ENCODE measurements at regions not wholly inside any gene's neighbourhood (a gene's known extent, or its start where the extent isn't known, plus 50 kb on each side); places are given as distances from the start of the nearest gene placed in this dataset.

DNA sequence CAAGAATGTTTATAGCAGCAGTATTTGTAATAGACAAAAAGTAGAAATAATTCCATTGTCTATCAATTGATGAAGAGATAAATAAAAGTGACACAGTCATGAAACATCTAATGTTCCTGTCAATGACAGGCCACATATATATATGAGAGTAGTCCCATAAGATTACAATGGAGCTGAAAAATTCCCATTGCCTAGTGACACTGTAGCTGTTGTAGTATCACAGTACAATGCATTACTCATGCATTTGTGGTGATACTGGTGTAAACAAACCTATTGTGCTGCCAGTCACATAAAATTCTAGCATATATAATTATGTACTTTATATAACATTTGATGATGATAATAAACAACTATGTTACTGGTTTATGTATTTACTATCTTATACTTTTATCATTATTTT lies 141.9 kb upstream of the LYPLAL1 start:
- Mint-ChIP-seq H3K27ac (ENCODE audit: low read depth, unreplicated experiment) (no peak overlapping the region), H3K27me3 (ENCODE audit: insufficient read depth, unreplicated experiment) (no peaks in the 10 kb centered on the region), H3K9me3 (ENCODE audit: unreplicated experiment) (peaks cover 7% of the 10 kb centered on the region), H3K4me1 (ENCODE audit: insufficient read depth, unreplicated experiment) (no peaks in the 10 kb centered on the region), H3K36me3 (ENCODE audit: insufficient read depth, unreplicated experiment) (no peaks in the 10 kb centered on the region), H3K4me3 (ENCODE audit: unreplicated experiment) (no peak overlapping the region)
- intact Hi-C loops (cut with micrococcal nuclease), result no loop called here
- no TSS peak for BruUV-seq (replicated peaks)
- peak; percentile 12 for DNase-seq (ENCODE audit: unreplicated experiment)
- TF ChIP-seq, protein P1, sequence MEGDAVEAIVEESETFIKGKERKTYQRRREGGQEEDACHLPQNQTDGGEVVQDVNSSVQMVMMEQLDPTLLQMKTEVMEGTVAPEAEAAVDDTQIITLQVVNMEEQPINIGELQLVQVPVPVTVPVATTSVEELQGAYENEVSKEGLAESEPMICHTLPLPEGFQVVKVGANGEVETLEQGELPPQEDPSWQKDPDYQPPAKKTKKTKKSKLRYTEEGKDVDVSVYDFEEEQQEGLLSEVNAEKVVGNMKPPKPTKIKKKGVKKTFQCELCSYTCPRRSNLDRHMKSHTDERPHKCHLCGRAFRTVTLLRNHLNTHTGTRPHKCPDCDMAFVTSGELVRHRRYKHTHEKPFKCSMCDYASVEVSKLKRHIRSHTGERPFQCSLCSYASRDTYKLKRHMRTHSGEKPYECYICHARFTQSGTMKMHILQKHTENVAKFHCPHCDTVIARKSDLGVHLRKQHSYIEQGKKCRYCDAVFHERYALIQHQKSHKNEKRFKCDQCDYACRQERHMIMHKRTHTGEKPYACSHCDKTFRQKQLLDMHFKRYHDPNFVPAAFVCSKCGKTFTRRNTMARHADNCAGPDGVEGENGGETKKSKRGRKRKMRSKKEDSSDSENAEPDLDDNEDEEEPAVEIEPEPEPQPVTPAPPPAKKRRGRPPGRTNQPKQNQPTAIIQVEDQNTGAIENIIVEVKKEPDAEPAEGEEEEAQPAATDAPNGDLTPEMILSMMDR (IDR thresholded peaks at IDR 0.05; ENCODE audit: unreplicated experiment), result no peak
- ChIA-PET POLR2A (interaction anchor here (0.6 kb wide), 1 partner anchor 1732 kb away, joined by 4 read pairs; no protein-coding TSS in a partner anchor), CTCF (interaction anchor here (0.6 kb wide), 2 partner anchors 11 to 15 kb away, joined by 3 read pairs; no protein-coding TSS in a partner anchor)

DNA sequence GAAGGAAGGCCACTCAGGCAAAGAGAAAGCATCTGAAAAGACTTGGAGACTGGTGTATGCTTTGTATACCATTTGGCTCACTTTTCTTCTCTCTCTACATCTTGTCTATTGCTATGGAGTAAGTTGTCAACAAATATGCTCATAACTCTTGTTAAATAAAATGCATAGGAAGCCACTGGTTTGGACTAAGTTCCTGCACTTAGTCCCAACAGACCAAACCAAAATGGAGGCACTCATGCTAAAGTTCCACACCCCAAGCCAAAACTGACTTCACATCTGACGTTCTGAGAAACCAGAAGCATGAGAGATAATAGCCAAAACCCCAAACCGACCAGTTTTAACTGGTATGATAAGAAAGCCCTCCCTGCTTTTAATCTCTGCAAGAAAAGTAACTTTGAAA lies 135.3 kb upstream of the LYPLAL1 start:
- H3K4me1 Mint-ChIP-seq (ENCODE audit: insufficient read depth, unreplicated experiment), result peaks cover 5% of the 10 kb centered on the region
- intact Hi-C loops (cut with micrococcal nuclease), result no loop called here
- no peaks in the 10 kb centered on the region for H3K36me3 Mint-ChIP-seq (ENCODE audit: insufficient read depth, unreplicated experiment)
- H3K27me3 Mint-ChIP-seq (ENCODE audit: insufficient read depth, unreplicated experiment), result no peaks in the 10 kb centered on the region
- H3K9me3 Mint-ChIP-seq (ENCODE audit: unreplicated experiment), result no peaks in the 10 kb centered on the region
- no peak overlapping the region for H3K27ac Mint-ChIP-seq (ENCODE audit: low read depth, unreplicated experiment)
- no peak overlapping the region for H3K4me3 Mint-ChIP-seq (ENCODE audit: unreplicated experiment)
- ChIA-PET CTCF (no interaction called here), POLR2A (no interaction called here)
- no TSS peak for BruUV-seq (replicated peaks)
- TF ChIP-seq, protein P1 (IDR thresholded peaks at IDR 0.05; ENCODE audit: unreplicated experiment), result no peak
- no peak for DNase-seq (ENCODE audit: unreplicated experiment)

DNA sequence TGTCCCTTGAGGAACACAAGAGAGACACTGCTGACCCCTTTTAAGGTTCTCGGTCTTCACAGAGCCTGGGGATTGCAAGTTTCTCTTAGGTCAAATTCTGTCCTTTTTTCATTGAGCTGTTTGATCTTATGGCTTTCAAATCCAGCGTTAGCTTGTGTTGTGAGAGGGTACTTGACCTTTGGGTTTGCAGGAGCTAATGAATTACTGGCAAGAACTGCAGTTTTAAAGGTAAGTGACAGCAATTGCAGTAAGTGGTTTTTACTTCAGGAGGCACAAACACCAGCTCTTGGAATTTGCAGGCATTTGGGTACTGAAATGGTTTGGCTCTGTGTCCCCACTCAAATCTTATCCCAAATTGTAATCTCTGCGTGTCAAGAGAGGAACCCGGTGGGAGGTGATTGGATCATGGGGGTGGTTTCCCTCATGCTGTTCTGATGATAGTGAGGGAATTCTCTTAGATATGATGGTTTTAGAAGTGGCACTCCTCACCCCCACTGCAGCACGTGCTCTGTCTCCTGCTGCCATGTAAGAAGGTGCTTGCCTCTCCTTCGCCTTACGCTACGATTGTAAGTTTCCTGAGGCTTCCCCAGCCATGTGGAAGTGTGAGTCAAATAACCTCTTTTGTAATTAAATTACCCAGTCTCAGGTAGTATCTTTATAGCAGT lies 134.5 kb upstream of the LYPLAL1 start:
- no peak for DNase-seq (ENCODE audit: unreplicated experiment)
- BruUV-seq (replicated peaks), result no TSS peak
- Mint-ChIP-seq H3K36me3 (ENCODE audit: insufficient read depth, unreplicated experiment) (no peaks in the 10 kb centered on the region), H3K9me3 (ENCODE audit: unreplicated experiment) (no peaks in the 10 kb centered on the region), H3K4me3 (ENCODE audit: unreplicated experiment) (no peak overlapping the region), H3K4me1 (ENCODE audit: insufficient read depth, unreplicated experiment) (peaks cover 5% of the 10 kb centered on the region), H3K27me3 (ENCODE audit: insufficient read depth, unreplicated experiment) (no peaks in the 10 kb centered on the region), H3K27ac (ENCODE audit: low read depth, unreplicated experiment) (no peak overlapping the region)
- ChIA-PET POLR2A (no interaction called here), CTCF (interaction anchor here (0.6 to 1.4 kb wide), 5 partner anchors 12 to 435 kb away, joined by 3 to 6 read pairs (median 3); no protein-coding TSS in a partner anchor)
- intact Hi-C loops (cut with micrococcal nuclease), result no loop called here
- TF ChIP-seq, protein P1 (IDR thresholded peaks at IDR 0.05; ENCODE audit: unreplicated experiment), result no peak

DNA sequence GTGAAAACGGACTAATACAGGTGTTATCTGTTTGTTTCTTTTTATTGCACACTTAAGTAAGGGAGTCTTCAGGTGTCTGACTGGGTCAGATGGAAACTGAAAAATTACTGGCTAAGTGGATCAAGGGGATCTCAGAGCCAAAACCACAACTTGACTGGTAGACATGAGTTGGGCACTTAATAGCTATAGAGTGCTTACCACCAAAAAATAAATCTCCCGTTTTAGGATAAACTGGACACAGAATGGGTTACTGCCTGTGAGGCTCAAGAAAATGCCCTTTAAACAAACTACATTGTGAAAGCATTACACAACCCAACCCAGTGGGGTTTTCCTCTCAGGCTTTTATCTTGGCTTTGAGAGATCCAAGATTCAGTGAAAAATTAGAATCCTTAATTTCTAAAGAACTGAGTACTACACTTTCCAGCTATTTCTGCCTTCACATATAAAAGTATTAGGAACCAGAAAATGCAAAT lies 134.0 kb upstream of the LYPLAL1 start:
- BruUV-seq (replicated peaks), result no TSS peak
- Mint-ChIP-seq H3K36me3 (ENCODE audit: insufficient read depth, unreplicated experiment) (no peaks in the 10 kb centered on the region), H3K27me3 (ENCODE audit: insufficient read depth, unreplicated experiment) (no peaks in the 10 kb centered on the region), H3K4me3 (ENCODE audit: unreplicated experiment) (no peak overlapping the region), H3K4me1 (ENCODE audit: insufficient read depth, unreplicated experiment) (peaks cover 5% of the 10 kb centered on the region), H3K9me3 (ENCODE audit: unreplicated experiment) (no peaks in the 10 kb centered on the region), H3K27ac (ENCODE audit: low read depth, unreplicated experiment) (no peak overlapping the region)
- intact Hi-C loops (cut with micrococcal nuclease), result no loop called here
- no peak for DNase-seq (ENCODE audit: unreplicated experiment)
- ChIA-PET POLR2A (no interaction called here), CTCF (interaction anchor here (1.3 to 1.4 kb wide), 2 partner anchors 12 to 346 kb away, joined by 3 to 6 read pairs; no protein-coding TSS in a partner anchor)
- TF ChIP-seq, protein P1 (IDR thresholded peaks at IDR 0.05; ENCODE audit: unreplicated experiment), result no peak
